HCT116 (cell line): ENCODE measurements at regions not wholly inside any gene's neighbourhood (a gene's known extent, or its start where the extent isn't known, plus 50 kb on each side); places are given as distances from the start of the nearest gene placed in this dataset.

ENCODE experiments used
- ATAC-seq: fragments of 200-7000 bp; cut with Tn5 transposase; 2 replicates; pipeline ENCODE4 v1.9.1; 2020; ENCODE audit warnings: mild to moderate bottlenecking, moderate library complexity
- BruUV-seq: library from RNA; stranded (reverse); fragments of 400-500 nt; replicated peaks from 2 replicates; lab custom pipeline; 2021; lab: Mats Ljungman, UMichigan
- CTCF ChIA-PET: fragments of 300-600 bp; sonication (Branson Sonifier 250); formaldehyde crosslinking; loops from one replicate; lab custom pipeline; 2021; ENCODE audit warnings: antibody characterized with exemption; lab: Charles Lee
- POLR2A ChIA-PET: fragments of 300-600, 350-600 bp; sonication (Branson Sonifier 250); formaldehyde crosslinking; loops from one replicate; lab custom pipeline; 2021; ENCODE audit warnings: antibody characterized with exemption; lab: Charles Lee
- RAD21 ChIA-PET, 2 experiments: fragments of 300-600 bp; sonication (Branson Sonifier 250); formaldehyde crosslinking; loops; one replicate each; lab custom pipeline; 2023; ENCODE audit warnings: low total read pairs in 2 of 2; ENCODE audit not compliant: uncharacterized antibody in 2 of 2, unreplicated experiment in 2 of 2, low non-redundant PET in 1 of 2; lab: Charles Lee
- DNase-seq: peaks from one replicate; pipeline ENCODE4 v3.0.0-alpha.2; 2010; ENCODE audit warnings: low read depth, low spot score
- H2AFZ ChIP-seq: fragments of 200-600 bp; shearing (Covaris generic), sonication (generic); 2 replicates; pipeline ENCODE4 v1.6.1; 2017; ENCODE audit warnings: low read depth, mixed run types, mixed read lengths, antibody characterized with exemption, low read length; ENCODE audit not compliant: poor library complexity, severe bottlenecking
- H3K27ac ChIP-seq: 2 replicates; pipeline ENCODE4 v1.5.1; 2012; ENCODE audit warnings: low read depth, low read length
- H3K27me3 ChIP-seq: fragments of 200-600 bp; sonication (generic); 2 replicates; pipeline ENCODE4 v1.6.1; 2016; ENCODE audit warnings: mixed run types, low read length, mixed read lengths; ENCODE audit not compliant: insufficient read depth
- H3K36me3 ChIP-seq, 2 experiments: fragments of 200-500 bp in 1 of 2; fragments of 200-600 bp in 1 of 2; sonication (Bioruptor generic) in 1 of 2; sonication (generic) in 1 of 2; 2 replicates each; pipeline versions ENCODE4 v1.5.1 to v1.6.1; 2014 to 2016; ENCODE audit warnings: low read length in 2 of 2, inconsistent platforms in 1 of 2, mixed read lengths in 1 of 2, mixed run types in 1 of 2; ENCODE audit not compliant: insufficient read depth in 2 of 2, control insufficient read depth in 1 of 2
- H3K4me1 ChIP-seq, 2 experiments: fragments of 200-600 bp in 1 of 2; sonication (generic) in 1 of 2; 2 replicates each; pipeline versions ENCODE4 v1.5.1 to v1.6.1; 2012 to 2017; ENCODE audit warnings: low read length in 2 of 2, inconsistent platforms in 1 of 2, mild to moderate bottlenecking in 1 of 2, mixed read lengths in 1 of 2, mixed run types in 1 of 2, moderate library complexity in 1 of 2; ENCODE audit not compliant: insufficient read depth in 2 of 2, control insufficient read depth in 1 of 2
- H3K4me2 ChIP-seq: fragments of 200-600 bp; sonication (generic); 2 replicates; pipeline ENCODE4 v1.6.1; 2017; ENCODE audit warnings: mixed run types, low read length, mixed read lengths
- H3K4me3 ChIP-seq, 2 experiments: fragments of 200-600 bp in 1 of 2; sonication (generic) in 1 of 2; replicated peaks in 1 of 2; 2 replicates each; pipeline ENCODE4 v1.5.1; 2011 to 2016; ENCODE audit warnings: low read length in 2 of 2, control low read depth in 1 of 2, low read depth in 1 of 2, mild to moderate bottlenecking in 1 of 2, mixed read lengths in 1 of 2, mixed run types in 1 of 2
- H3K79me2 ChIP-seq: fragments of 200-600 bp; sonication (generic); 2 replicates; pipeline ENCODE4 v1.6.1; 2017; ENCODE audit warnings: mild to moderate bottlenecking, mixed run types, low read length, moderate library complexity, mixed read lengths; ENCODE audit not compliant: insufficient read depth
- H3K9ac ChIP-seq: fragments of 200-600 bp; sonication (generic); 2 replicates; pipeline ENCODE4 v1.6.1; 2016; ENCODE audit warnings: low read length, mixed read lengths
- H3K9me2 ChIP-seq: fragments of 200-600 bp; sonication (generic), shearing (Covaris generic); 2 replicates; pipeline ENCODE4 v1.6.1; 2017; ENCODE audit warnings: mixed run types, mild to moderate bottlenecking, moderate library complexity; ENCODE audit not compliant: insufficient read depth
- H3K9me3 ChIP-seq, 2 experiments: fragments of 200-500 bp in 1 of 2; fragments of 200-600 bp in 1 of 2; sonication (Bioruptor generic) in 1 of 2; sonication (generic) in 1 of 2; 2 replicates each; pipeline ENCODE4 v1.6.1; 2014 to 2017; ENCODE audit warnings: low read length in 2 of 2, mixed read lengths in 2 of 2, inconsistent platforms in 1 of 2, low read depth in 1 of 2, mild to moderate bottlenecking in 1 of 2, mixed run types in 1 of 2, moderate library complexity in 1 of 2; ENCODE audit not compliant: control insufficient read depth in 1 of 2, insufficient read depth in 1 of 2
- H4K20me1 ChIP-seq: fragments of 200-600 bp; sonication (generic), shearing (Covaris generic); 2 replicates; pipeline ENCODE4 v1.6.1; 2017; ENCODE audit warnings: mixed run types, mild to moderate bottlenecking, moderate library complexity; ENCODE audit not compliant: insufficient read depth
- CEBPB ChIP-seq: IDR thresholded peaks from 2 replicates; pipeline ENCODE4 v1.6.1; 2012; ENCODE audit warnings: low read depth
- EGR1 ChIP-seq: IDR thresholded peaks from 2 replicates; pipeline ENCODE4 v1.6.1; 2012; ENCODE audit warnings: low read depth
- ELF1 ChIP-seq: IDR thresholded peaks from 2 replicates; pipeline ENCODE4 v1.6.1; 2012; ENCODE audit warnings: low read depth, borderline replicate concordance
- EZH2phosphoT487 ChIP-seq: fragments of 200-600 bp; IDR thresholded peaks from 2 replicates; pipeline ENCODE4 v1.6.1; 2018; ENCODE audit warnings: antibody characterized with exemption, borderline replicate concordance
- POLR2A ChIP-seq: IDR thresholded peaks from 2 replicates; pipeline ENCODE4 v1.7.0; 2011; ENCODE audit warnings: borderline replicate concordance; ENCODE audit not compliant: insufficient read depth, insufficient read length; ENCODE audit errors: extremely low read depth
- POLR2AphosphoS5 ChIP-seq: IDR thresholded peaks from 2 replicates; pipeline ENCODE4 v1.6.1; 2011; ENCODE audit warnings: mild to moderate bottlenecking, low read depth, low read length, moderate library complexity
- RAD21 ChIP-seq: IDR thresholded peaks from 2 replicates; pipeline ENCODE4 v1.6.1; 2012; ENCODE audit warnings: low read depth, mild to moderate bottlenecking
- SIN3A ChIP-seq: IDR thresholded peaks from 2 replicates; pipeline ENCODE4 v1.6.1; 2012; ENCODE audit warnings: low read depth
- SP1 ChIP-seq: IDR thresholded peaks from 2 replicates; pipeline ENCODE4 v1.6.1; 2012; ENCODE audit warnings: low read depth
- TCF7L2 ChIP-seq: IDR thresholded peaks from 2 replicates; pipeline ENCODE4 v1.7.0; 2011; ENCODE audit warnings: borderline replicate concordance, inconsistent platforms; ENCODE audit not compliant: insufficient read depth, insufficient read length; ENCODE audit errors: extremely low read depth
- intact Hi-C: fragments of 100-400 bp; cut with micrococcal nuclease; formaldehyde crosslinking; loops from 2 replicates; pipeline ENCODE4 v1.10.0; 2022
- TF ChIP-seq, protein P1 (sequence below), 3 experiments: fragments of 200-600 bp in 1 of 3; sonication (generic) in 1 of 3; IDR thresholded peaks in 2 of 3; conservative IDR thresholded peaks in 1 of 3; 2 replicates each; pipeline ENCODE4 v1.5.1; 2012 to 2017; ENCODE audit warnings: low read depth in 2 of 3, low read length in 2 of 3, antibody characterized with exemption in 1 of 3, borderline replicate concordance in 1 of 3, control low read depth in 1 of 3, mild to moderate bottlenecking in 1 of 3, mixed read lengths in 1 of 3, mixed run types in 1 of 3, moderate library complexity in 1 of 3; ENCODE audit not compliant: insufficient read depth in 1 of 3
- TF ChIP-seq, protein P2 (sequence below): IDR thresholded peaks from 2 replicates; pipeline ENCODE4 v1.6.1; 2012

DNA sequence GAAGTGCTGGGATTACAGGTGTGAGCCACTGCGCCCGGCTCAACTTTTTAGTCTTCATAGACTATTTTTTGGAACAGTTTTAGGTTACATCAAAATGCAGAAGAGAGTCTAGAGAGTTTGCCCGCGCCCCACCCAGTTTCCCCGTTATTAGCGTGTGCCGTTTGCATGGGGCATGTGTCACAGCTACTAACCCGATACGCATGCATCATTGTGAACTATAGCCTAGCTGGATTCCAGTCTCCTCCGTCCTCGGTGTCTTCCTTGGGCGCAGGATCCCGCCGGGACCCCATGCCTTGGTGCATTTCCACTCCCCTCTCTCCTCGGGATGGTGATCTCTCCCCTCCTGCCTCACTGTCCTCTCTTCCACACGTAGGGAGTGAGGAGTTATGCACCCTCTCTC is 85.5 kb upstream of the ADRA2C start:
- POLR2A ChIA-PET: no interaction called here

More for the DNA sequence above, 85.5 kb upstream of the ADRA2C start:
- no peak for ATAC-seq
- peaks cover 0 to under 1% of the 10 kb centered on the region in 2 experiments; a peak in 1 of 4 replicates for H3K4me1 ChIP-seq
- no peaks in the 10 kb centered on the region for H3K9me3 ChIP-seq
- H2AFZ ChIP-seq: no peak overlapping the region
- no peak for DNase-seq
- RAD21 ChIA-PET: no interaction called here
- no peak overlapping the region for H3K4me3 ChIP-seq
- H3K79me2 ChIP-seq: no peaks in the 10 kb centered on the region
- CTCF ChIA-PET: no interaction called here
- intact Hi-C loops: no loop called here
- no TSS peak for BruUV-seq
- H3K9me2 ChIP-seq: no peaks in the 10 kb centered on the region
- H3K27me3 ChIP-seq: no peaks in the 10 kb centered on the region
- no peak overlapping the region for H3K4me2 ChIP-seq
- no peaks in the 10 kb centered on the region for H3K36me3 ChIP-seq
- no peaks in the 10 kb centered on the region for H4K20me1 ChIP-seq
- no peak overlapping the region for H3K9ac ChIP-seq
- H3K27ac ChIP-seq: no peak overlapping the region
- TF ChIP-seq CEBPB: no peak
- TF ChIP-seq ELF1: no peak
- TF ChIP-seq, protein P1, sequence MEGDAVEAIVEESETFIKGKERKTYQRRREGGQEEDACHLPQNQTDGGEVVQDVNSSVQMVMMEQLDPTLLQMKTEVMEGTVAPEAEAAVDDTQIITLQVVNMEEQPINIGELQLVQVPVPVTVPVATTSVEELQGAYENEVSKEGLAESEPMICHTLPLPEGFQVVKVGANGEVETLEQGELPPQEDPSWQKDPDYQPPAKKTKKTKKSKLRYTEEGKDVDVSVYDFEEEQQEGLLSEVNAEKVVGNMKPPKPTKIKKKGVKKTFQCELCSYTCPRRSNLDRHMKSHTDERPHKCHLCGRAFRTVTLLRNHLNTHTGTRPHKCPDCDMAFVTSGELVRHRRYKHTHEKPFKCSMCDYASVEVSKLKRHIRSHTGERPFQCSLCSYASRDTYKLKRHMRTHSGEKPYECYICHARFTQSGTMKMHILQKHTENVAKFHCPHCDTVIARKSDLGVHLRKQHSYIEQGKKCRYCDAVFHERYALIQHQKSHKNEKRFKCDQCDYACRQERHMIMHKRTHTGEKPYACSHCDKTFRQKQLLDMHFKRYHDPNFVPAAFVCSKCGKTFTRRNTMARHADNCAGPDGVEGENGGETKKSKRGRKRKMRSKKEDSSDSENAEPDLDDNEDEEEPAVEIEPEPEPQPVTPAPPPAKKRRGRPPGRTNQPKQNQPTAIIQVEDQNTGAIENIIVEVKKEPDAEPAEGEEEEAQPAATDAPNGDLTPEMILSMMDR (IDR thresholded peaks at IDR 0.05 in 2 of 3, conservative IDR thresholded peaks at IDR 0.05 in 1 of 3; ENCODE audit: borderline replicate concordance in 1 of 3, insufficient read depth in 1 of 3, low read depth in 2 of 3, low read length in 2 of 3): no peak
- no peak for TF ChIP-seq TCF7L2
- TF ChIP-seq SIN3A: no peak
- TF ChIP-seq EZH2phosphoT487: no peak
- TF ChIP-seq RAD21: no peak
- TF ChIP-seq, protein P2, sequence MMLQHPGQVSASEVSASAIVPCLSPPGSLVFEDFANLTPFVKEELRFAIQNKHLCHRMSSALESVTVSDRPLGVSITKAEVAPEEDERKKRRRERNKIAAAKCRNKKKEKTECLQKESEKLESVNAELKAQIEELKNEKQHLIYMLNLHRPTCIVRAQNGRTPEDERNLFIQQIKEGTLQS: no peak
- TF ChIP-seq POLR2A: no peak
- TF ChIP-seq SP1: no peak
- no peak for TF ChIP-seq EGR1
- TF ChIP-seq POLR2AphosphoS5: no peak
